ENCODE measurements at regions not wholly inside any gene's neighbourhood (a gene's known extent, or its start where the extent isn't known, plus 50 kb on each side); places are given as distances from the start of the nearest gene placed in this dataset.

DNA sequence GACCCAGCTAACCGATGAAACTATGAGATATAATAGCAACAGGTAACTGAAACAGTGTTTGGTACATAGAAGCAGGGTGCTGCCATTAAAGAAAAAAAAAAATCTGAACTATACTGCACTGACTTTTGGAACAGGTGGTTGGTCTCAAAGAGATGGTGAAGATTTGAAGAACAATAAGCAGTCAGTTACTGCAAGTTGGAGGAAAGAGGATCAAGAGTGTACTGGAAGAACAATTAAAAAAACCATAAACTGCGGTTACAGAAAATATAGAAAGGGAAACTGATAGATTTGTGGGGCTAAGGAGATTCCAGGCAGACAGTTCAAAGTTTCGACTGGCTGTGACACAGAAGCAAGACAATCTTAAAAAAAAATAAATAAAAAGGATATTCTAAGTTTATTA, 181.9 kb upstream of the TRAM1L1 start:
- FAIRE-seq (no peak), DNase-seq (ENCODE audit: low read depth, low spot score) (no peak)
- no peak overlapping the region for H3K4me2 ChIP-seq (ENCODE audit: insufficient read depth, low read length)
- intact Hi-C loops (cut with micrococcal nuclease) = no loop called here
- dilution Hi-C loops (cut with MboI; ENCODE audit: extremely low pct_ligation_motif_present, low sequenced_read_pairs) = no loop called here
- no peaks in the 10 kb centered on the region for H3K27me3 ChIP-seq (ENCODE audit: control insufficient read depth in 2 of 2, insufficient read depth in 2 of 2, low read length in 2 of 2)
- no peaks in the 10 kb centered on the region for H3K9me1 ChIP-seq (replicated peaks; ENCODE audit: control insufficient read depth, extremely low read depth, insufficient read depth, low read length)
- H4K20me1 ChIP-seq (replicated peaks; ENCODE audit: control insufficient read depth, extremely low read depth, insufficient read depth, low read length) = no peaks in the 10 kb centered on the region
- POLR2A ChIA-PET = no interaction called here
- H3K4me3 ChIP-seq (replicated peaks in 1 of 3; ENCODE audit: insufficient read depth in 1 of 3, low read depth in 1 of 3, low read length in 3 of 3) = no peak overlapping the region
- no peaks in the 10 kb centered on the region for H3K79me2 ChIP-seq (ENCODE audit: control insufficient read depth, insufficient read depth, low read length)
- no peaks in the 10 kb centered on the region for H3K9me3 ChIP-seq (replicated peaks; ENCODE audit: control insufficient read depth, insufficient read depth, low read length)
- no peak overlapping the region for H3K27ac ChIP-seq (ENCODE audit: insufficient read depth, low read depth, low read length)
- H2AFZ ChIP-seq (ENCODE audit: low read depth, low read length) = no peak overlapping the region
- TF ChIP-seq GATA2 (IDR thresholded peaks at IDR 0.05; ENCODE audit: insufficient read depth, insufficient read length, low read depth, low read length) = no peak
- TF ChIP-seq FOS (IDR thresholded peaks at IDR 0.05; ENCODE audit: borderline replicate concordance, insufficient read depth, low read length) = no peak
- no peak for TF ChIP-seq MYC (IDR thresholded peaks at IDR 0.05; ENCODE audit: low read depth, low read length)
- TF ChIP-seq, protein P1, sequence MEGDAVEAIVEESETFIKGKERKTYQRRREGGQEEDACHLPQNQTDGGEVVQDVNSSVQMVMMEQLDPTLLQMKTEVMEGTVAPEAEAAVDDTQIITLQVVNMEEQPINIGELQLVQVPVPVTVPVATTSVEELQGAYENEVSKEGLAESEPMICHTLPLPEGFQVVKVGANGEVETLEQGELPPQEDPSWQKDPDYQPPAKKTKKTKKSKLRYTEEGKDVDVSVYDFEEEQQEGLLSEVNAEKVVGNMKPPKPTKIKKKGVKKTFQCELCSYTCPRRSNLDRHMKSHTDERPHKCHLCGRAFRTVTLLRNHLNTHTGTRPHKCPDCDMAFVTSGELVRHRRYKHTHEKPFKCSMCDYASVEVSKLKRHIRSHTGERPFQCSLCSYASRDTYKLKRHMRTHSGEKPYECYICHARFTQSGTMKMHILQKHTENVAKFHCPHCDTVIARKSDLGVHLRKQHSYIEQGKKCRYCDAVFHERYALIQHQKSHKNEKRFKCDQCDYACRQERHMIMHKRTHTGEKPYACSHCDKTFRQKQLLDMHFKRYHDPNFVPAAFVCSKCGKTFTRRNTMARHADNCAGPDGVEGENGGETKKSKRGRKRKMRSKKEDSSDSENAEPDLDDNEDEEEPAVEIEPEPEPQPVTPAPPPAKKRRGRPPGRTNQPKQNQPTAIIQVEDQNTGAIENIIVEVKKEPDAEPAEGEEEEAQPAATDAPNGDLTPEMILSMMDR (IDR thresholded peaks at IDR 0.05; ENCODE audit: extremely low read depth in 1 of 2, insufficient read depth in 1 of 2, low read depth in 1 of 2, low read length in 2 of 2) = no peak
- no peak for TF ChIP-seq JUN (IDR thresholded peaks at IDR 0.05; ENCODE audit: borderline replicate concordance, insufficient read depth, insufficient read length, low read depth)
- TF ChIP-seq, protein P2, sequence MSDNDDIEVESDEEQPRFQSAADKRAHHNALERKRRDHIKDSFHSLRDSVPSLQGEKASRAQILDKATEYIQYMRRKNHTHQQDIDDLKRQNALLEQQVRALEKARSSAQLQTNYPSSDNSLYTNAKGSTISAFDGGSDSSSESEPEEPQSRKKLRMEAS (IDR thresholded peaks at IDR 0.05; ENCODE audit: insufficient read depth, insufficient read length) = no peak
- TF ChIP-seq EZH2 (IDR thresholded peaks at IDR 0.05; ENCODE audit: borderline replicate concordance, low read depth, low read length, severe bottlenecking) = no peak
- TF ChIP-seq POLR2AphosphoS5 (IDR thresholded peaks at IDR 0.05; ENCODE audit: insufficient read depth, low read depth, low read length) = no peak
- H3K36me3 ChIP-seq (ENCODE audit: control insufficient read depth in 2 of 2, extremely low read depth in 1 of 2, insufficient read depth in 2 of 2, low read length in 2 of 2) = no peaks in the 10 kb centered on the region
- H3K9ac ChIP-seq (replicated peaks; ENCODE audit: extremely low read depth, insufficient read depth, low read length) = no peak overlapping the region
- CTCF ChIA-PET = no interaction called here
- H3K4me1 ChIP-seq (ENCODE audit: control insufficient read depth, extremely low read depth, insufficient read depth, low read length) = no peaks in the 10 kb centered on the region
- no TSS peak for BruUV-seq (replicated peaks)
